C4-2B (cell line): ENCODE measurements at regions not wholly inside any gene's neighbourhood (a gene's known extent, or its start where the extent isn't known, plus 50 kb on each side); places are given as distances from the start of the nearest gene placed in this dataset.
"Not testable (repeated sequence)": the region's sequence is repeated elsewhere in the genome, so short reads cannot be mapped to it uniquely, and the experiment has no call there.

Experiments used
- H3K27ac ChIP-seq: fragments of 450-650 bp; 2 replicates; pipeline ENCODE4 v1.5.1; 2017
- ZFX ChIP-seq: fragments of 450-650 bp; IDR thresholded peaks from 2 replicates; pipeline ENCODE4 v1.6.1; 2017
- TF ChIP-seq, protein P1 (sequence below): fragments of 450-650 bp; conservative IDR thresholded peaks from 2 replicates; pipeline ENCODE4 v1.5.1; 2017; ENCODE audit warnings: mild to moderate bottlenecking

DNA sequence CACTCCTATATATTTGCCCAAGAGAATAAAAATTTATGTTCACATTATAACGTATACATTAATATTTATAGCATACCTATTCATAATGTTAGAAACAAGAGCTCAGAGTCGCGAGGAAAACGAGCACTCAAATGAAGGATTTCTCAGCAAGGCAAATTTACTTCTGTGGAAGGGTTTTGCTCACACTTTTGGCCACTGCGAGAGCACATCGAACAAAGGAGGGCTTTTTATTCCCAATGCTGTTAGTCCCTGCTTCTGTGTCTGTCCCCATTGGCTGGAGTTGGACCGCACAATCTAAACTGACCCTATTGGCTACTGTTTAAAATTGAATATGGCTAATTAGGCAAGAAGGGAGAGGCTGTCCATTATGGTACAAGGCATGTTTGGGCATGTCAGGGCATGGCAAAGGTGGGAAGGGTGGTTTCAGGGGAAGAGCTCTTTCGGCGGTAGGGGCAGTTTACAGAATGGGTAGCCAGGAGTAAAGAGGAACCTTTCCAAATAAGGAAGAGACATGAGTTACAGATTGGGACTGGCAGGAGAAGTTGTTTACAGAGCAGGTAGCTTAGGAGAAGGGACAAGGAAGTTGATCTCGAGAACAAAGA, 702.9 kb downstream of the TRHDE start:
- H3K27ac ChIP-seq = no peak overlapping the region
- TF ChIP-seq, protein P1, sequence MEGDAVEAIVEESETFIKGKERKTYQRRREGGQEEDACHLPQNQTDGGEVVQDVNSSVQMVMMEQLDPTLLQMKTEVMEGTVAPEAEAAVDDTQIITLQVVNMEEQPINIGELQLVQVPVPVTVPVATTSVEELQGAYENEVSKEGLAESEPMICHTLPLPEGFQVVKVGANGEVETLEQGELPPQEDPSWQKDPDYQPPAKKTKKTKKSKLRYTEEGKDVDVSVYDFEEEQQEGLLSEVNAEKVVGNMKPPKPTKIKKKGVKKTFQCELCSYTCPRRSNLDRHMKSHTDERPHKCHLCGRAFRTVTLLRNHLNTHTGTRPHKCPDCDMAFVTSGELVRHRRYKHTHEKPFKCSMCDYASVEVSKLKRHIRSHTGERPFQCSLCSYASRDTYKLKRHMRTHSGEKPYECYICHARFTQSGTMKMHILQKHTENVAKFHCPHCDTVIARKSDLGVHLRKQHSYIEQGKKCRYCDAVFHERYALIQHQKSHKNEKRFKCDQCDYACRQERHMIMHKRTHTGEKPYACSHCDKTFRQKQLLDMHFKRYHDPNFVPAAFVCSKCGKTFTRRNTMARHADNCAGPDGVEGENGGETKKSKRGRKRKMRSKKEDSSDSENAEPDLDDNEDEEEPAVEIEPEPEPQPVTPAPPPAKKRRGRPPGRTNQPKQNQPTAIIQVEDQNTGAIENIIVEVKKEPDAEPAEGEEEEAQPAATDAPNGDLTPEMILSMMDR = no peak
- TF ChIP-seq ZFX = no peak

DNA sequence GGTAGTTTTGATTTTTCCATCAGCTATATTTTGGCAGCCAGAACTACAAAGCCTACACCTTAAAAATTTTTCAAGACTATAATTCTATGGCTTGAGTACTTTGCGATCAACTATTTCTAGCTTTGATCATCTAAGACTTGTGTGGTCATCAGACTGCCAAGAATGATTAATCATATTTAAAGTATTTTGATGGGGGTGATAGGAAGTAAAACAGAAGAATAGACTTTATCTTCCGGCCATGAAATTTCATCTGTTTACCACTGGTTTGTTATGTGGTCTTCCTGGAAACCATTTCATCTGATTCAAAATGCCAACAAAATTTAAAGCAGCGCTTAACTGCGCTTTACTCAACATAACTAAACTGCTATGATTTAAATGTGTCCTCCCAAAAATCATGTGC, 706.8 kb downstream of the TRHDE start:
- no peak overlapping the region for H3K27ac ChIP-seq
- TF ChIP-seq ZFX = no peak
- TF ChIP-seq, protein P1 = no peak

DNA sequence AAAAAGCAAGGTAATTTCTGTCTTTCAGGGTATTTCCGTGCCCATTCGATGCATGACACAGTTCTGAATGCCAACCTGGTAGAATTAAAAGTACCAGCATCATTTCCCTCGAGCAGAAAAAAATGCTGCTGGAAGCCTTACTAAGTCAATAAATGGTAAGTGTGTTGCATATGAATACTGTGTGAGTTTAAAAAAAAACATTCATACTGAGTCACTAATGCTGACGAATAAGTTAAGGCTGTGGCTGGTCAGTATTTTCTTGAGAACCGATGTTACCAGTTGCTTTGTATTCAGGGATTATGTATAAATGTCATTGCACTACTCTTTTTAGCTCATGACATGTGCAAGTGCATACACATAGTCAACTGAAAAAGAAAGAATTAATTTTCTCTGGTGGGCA, 710.2 kb downstream of the TRHDE start:
- no peak overlapping the region for H3K27ac ChIP-seq
- no peak for TF ChIP-seq ZFX
- TF ChIP-seq, protein P1 = no peak

DNA sequence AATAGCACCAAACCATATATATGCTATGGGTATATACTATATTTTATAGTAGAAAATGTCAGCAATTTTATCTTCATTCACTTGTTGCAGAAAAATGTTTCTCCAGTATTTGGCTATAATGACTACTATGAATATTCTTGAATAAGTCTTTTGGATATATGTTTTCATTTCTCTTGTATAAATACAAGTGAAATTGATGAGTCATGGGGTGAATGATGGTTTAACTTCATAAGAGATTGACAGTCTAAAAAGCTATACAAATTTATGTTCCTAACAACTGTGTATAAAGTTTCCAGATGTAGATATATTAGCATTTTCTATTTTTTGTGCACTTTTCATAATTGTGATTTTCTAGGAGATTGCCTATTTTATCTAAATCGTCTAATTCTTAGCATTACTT, 714.8 kb downstream of the TRHDE start:
- H3K27ac ChIP-seq = no peak overlapping the region
- TF ChIP-seq, protein P1 = no peak
- no peak for TF ChIP-seq ZFX

DNA sequence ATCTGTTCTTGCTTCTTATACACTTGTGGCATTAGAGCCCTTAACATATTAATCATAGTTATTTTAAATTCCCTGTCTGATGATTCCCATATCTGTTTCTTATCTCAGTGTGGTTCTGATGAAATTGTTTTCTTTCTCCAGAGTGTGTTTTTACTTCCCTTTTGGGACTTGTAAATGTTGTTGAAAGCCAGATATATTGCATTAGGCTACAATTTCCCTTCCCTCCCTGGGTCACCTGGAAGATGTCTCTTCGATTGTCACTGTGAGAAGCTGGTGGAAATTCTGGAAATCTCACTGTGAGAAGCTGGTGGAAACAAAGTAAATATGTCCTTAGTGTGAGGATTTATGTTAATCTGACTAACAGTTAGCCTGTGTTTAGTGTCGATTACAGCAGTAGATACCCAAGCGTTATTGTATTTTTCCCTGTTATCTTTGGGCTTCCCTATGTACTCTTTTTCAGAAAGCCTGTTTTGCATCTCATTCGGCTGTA, 717.3 kb downstream of the TRHDE start:
- TF ChIP-seq ZFX = no peak
- TF ChIP-seq, protein P1 = no peak
- H3K27ac ChIP-seq = no peak overlapping the region

DNA sequence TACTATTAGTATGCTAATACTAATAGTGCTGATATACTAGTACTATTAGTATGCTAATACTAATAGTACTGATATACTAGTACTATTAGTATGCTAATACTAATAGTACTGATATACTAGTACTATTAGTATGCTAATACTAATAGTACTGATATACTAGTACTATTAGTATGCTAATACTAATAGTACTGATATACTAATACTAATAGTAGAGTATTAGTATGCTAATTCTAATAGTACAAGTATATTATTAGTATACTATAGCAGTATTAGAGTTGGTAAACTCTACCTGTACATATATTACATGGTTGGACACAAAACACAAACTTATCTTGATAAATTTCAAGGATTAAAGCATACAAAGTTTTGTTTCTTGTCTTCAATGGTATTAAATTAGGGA, 722.9 kb downstream of the TRHDE start:
- not testable (repeated sequence) for H3K27ac ChIP-seq

DNA sequence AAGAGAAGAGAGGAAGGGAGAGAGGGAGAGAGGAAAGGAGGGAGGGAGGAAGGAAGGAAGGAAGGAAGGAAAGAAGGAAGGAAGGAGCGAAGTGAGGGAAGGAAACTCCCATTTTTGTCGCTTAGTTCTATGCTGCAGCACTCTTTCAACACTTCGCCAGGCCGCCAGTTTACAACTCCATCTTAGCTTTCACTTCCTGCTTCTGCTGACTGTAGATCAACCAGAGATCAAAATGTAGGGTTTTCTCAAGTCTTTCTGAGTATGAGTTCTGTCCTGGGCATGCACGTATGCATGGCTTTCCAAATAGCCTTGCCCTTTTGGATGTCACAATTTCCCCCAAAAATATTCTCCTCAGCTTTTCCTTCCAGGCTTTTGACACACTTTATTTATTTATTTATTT, 723.4 kb downstream of the TRHDE start:
- H3K27ac ChIP-seq = no peak overlapping the region
- TF ChIP-seq ZFX = no peak
- TF ChIP-seq, protein P1 = no peak

DNA sequence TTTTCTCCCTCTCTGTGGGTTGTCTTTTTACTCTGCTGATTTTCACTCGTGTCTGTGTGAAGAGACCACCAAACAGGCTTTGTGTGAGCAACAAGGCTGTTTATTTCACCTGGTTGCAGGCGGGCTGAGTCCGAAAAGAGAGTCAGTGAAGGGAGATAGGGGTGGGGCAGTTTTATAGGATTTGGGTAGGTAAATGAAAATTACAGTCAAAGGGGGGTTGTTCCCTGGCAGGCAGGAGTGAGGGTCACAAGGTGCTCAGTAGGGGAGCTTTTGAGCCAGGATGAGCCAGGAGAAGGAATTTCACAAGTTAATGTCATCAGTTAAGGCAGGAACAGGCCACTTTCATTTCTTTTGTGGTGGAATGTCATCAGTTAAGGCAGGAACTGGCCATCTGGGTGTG, 729.6 kb downstream of the TRHDE start:
- not testable (repeated sequence) for H3K27ac ChIP-seq

DNA sequence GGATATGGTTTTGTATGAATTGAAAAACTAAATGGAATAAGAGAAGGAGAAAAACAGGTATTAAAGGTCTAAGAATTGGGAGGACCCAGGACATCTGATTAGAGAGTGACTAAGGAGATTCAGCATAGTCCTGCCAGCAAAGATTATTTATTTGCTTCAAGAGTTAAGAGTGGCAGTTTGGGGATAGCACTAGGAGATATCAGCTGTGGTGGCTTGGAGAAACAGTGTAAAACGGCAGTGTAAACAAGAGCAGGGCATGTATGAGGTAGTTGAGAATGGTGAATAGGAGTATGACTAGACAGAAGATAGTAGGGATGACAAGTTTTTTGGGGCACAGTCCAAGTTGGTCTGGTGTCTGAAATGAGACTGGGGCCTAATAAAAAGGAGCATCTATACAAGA, 730.3 kb downstream of the TRHDE start:
- H3K27ac ChIP-seq = not testable (repeated sequence)

DNA sequence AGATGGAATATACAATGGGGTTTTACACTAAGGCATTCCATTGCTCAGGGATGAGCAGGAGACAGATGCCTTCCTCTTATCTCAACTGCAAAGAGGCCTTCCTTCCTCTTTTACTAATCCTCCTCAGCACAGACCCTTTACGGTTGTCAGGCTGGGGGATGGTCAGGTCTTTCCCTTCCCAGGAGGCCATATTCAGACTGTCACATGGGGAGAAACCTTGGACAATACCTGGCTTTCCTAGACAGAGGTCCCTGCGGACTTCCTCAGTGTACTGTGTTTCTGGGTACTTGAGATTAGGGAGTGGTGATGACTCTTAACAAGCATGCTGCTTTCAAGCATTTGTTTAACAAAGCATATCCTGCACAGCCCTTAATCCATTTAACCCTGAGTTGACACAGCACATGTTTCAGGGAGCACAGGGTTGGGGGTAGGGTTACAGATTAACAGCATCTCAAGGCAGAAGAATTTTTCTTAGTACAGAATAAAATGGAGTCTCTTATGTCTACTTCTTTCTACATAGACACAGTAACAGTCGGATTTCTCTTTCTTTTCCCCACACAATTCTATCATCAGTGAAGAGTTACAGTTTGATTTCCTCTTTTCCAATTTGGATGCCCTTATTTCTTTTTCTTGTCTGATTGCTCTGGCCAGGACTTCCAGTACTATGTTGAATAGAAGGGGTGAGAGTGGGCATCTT, 737.1 kb downstream of the TRHDE start:
- H3K27ac ChIP-seq = not testable (repeated sequence)
